GM12865 (cell line): ENCODE measurements at regions not wholly inside any gene's neighbourhood (a gene's known extent, or its start where the extent isn't known, plus 50 kb on each side); places are given as distances from the start of the nearest gene placed in this dataset.

Source experiments
- DNase-seq: peaks from one replicate; pipeline ENCODE4 v3.0.0; 2010; ENCODE audit warnings: low read depth
- H3K4me3 ChIP-seq: 2 replicates; pipeline ENCODE4 v1.5.1; 2011; ENCODE audit warnings: mild to moderate bottlenecking, low read depth, low read length, control low read depth
- CTCF ChIP-seq: IDR thresholded peaks from 2 replicates; pipeline ENCODE4 v1.5.1; 2011; ENCODE audit warnings: low read length, control low read depth, low read depth, inconsistent platforms; ENCODE audit not compliant: insufficient read depth; ENCODE audit errors: missing control alignments

GRCh38 chr5:51033215-51033614, 350.0 kb upstream of the ISL1 start:
- DNase-seq = no peak
- H3K4me3 ChIP-seq = no peak overlapping the region
- no peak for TF ChIP-seq CTCF

GRCh38 chr5:51034222-51034901, 348.9 kb upstream of the ISL1 start:
- no peak for TF ChIP-seq CTCF
- no peak for DNase-seq
- no peak overlapping the region for H3K4me3 ChIP-seq

- no peak for TF ChIP-seq CTCF
- DNase-seq = no peak
- no peak overlapping the region for H3K4me3 ChIP-seq
Observed at GRCh38 chr5:51039424-51040329, 343.6 kb upstream of the ISL1 start.

- TF ChIP-seq CTCF = no peak
- no peak overlapping the region for H3K4me3 ChIP-seq
- DNase-seq = no peak
Observed at GRCh38 chr5:51043745-51044144, 339.5 kb upstream of the ISL1 start.

- TF ChIP-seq CTCF = no peak
- H3K4me3 ChIP-seq = no peak overlapping the region
- no peak for DNase-seq
Observed at GRCh38 chr5:51047369-51047768, 335.9 kb upstream of the ISL1 start.

GRCh38 chr5:51053361-51053760, 329.9 kb upstream of the ISL1 start:
- TF ChIP-seq CTCF = no peak
- H3K4me3 ChIP-seq = no peak overlapping the region
- no peak for DNase-seq

- no peak for DNase-seq
- no peak overlapping the region for H3K4me3 ChIP-seq
- TF ChIP-seq CTCF = no peak
Observed at GRCh38 chr5:51060953-51061352, 322.3 kb upstream of the ISL1 start.
